ENCODE measurements at regions not wholly inside any gene's neighbourhood (a gene's known extent, or its start where the extent isn't known, plus 50 kb on each side); places are given as distances from the start of the nearest gene placed in this dataset.

GRCh38 chr14:37894463-37894862, 299.0 kb downstream of the TTC6 start:
- Histone ChIP-seq H4K20me1 (ENCODE audit: insufficient read depth, low read length) (no peaks in the 10 kb centered on the region), H3K36me3 (replicated peaks in 1 of 2; ENCODE audit: control insufficient read depth in 1 of 2, insufficient read depth in 2 of 2, low read length in 2 of 2) (no peaks in the 10 kb centered on the region), H3K27me3 (ENCODE audit: control insufficient read depth in 2 of 2, insufficient read depth in 2 of 2, low read length in 2 of 2) (no peaks in the 10 kb centered on the region), H3K9me3 (replicated peaks in 1 of 2; ENCODE audit: control insufficient read depth in 1 of 2, insufficient read depth in 1 of 2, low read length in 2 of 2) (no peaks in the 10 kb centered on the region), H3K4me3 (replicated peaks in 1 of 3; ENCODE audit: low read depth in 2 of 3, low read length in 3 of 3) (no peak overlapping the region), H2AFZ (ENCODE audit: insufficient read depth, low read depth, low read length, poor library complexity, severe bottlenecking) (no peak overlapping the region), H3K27ac (ENCODE audit: low read depth in 1 of 2, low read length in 2 of 2) (no peak overlapping the region), H3K4me1 (ENCODE audit: control insufficient read depth in 1 of 2, insufficient read depth in 2 of 2, low read length in 2 of 2) (no peaks in the 10 kb centered on the region), H3K79me2 (ENCODE audit: insufficient read depth, low read length) (no peaks in the 10 kb centered on the region), H3K9ac (ENCODE audit: insufficient read depth, low read length, poor library complexity, severe bottlenecking) (no peak overlapping the region), H3K4me2 (replicated peaks; ENCODE audit: extremely low read depth, low read length, poor library complexity, severe bottlenecking) (no peak overlapping the region)
- no peaks in the 10 kb centered on the region for H3K36me3 Mint-ChIP-seq
- intact Hi-C loops (cut with micrococcal nuclease), result no loop called here
- no peak for TF ChIP-seq CTCF (IDR thresholded peaks at IDR 0.05)
- WGBS (ENCODE audit: insufficient coverage), result 67% methylated on average over 1 of the region's 1 CpG
- no peak for DNase-seq
- no peaks in the 10 kb centered on the region for H3K4me1 Mint-ChIP-seq
- peaks cover 0 to 5% (median 0%) of the 10 kb centered on the region in 7 donors for H3K9me3 Mint-ChIP-seq
- peaks cover 1 to 2% (median 2%) of the 10 kb centered on the region in 3 donors for H3K27me3 Mint-ChIP-seq (ENCODE audit: low read depth in 3 of 3)
- H3K4me3 Mint-ChIP-seq, result no peak overlapping the region
- H3K27ac Mint-ChIP-seq, result no peak overlapping the region

GRCh38 chr14:37899365-37899764, 303.9 kb downstream of the TTC6 start:
- Histone ChIP-seq H4K20me1 (ENCODE audit: insufficient read depth, low read length) (no peaks in the 10 kb centered on the region), H3K27ac (ENCODE audit: low read depth in 1 of 2, low read length in 2 of 2) (no peak overlapping the region), H3K36me3 (replicated peaks in 1 of 2; ENCODE audit: control insufficient read depth in 1 of 2, insufficient read depth in 2 of 2, low read length in 2 of 2) (no peaks in the 10 kb centered on the region), H3K9me3 (replicated peaks in 1 of 2; ENCODE audit: control insufficient read depth in 1 of 2, insufficient read depth in 1 of 2, low read length in 2 of 2) (no peaks in the 10 kb centered on the region), H3K4me2 (replicated peaks; ENCODE audit: extremely low read depth, low read length, poor library complexity, severe bottlenecking) (no peak overlapping the region), H2AFZ (ENCODE audit: insufficient read depth, low read depth, low read length, poor library complexity, severe bottlenecking) (no peak overlapping the region), H3K79me2 (ENCODE audit: insufficient read depth, low read length) (no peaks in the 10 kb centered on the region), H3K9ac (ENCODE audit: insufficient read depth, low read length, poor library complexity, severe bottlenecking) (no peak overlapping the region), H3K4me1 (ENCODE audit: control insufficient read depth in 1 of 2, insufficient read depth in 2 of 2, low read length in 2 of 2) (no peaks in the 10 kb centered on the region), H3K4me3 (replicated peaks in 1 of 3; ENCODE audit: low read depth in 2 of 3, low read length in 3 of 3) (no peak overlapping the region), H3K27me3 (ENCODE audit: control insufficient read depth in 2 of 2, insufficient read depth in 2 of 2, low read length in 2 of 2) (no peaks in the 10 kb centered on the region)
- TF ChIP-seq CTCF (IDR thresholded peaks at IDR 0.05), result no peak
- no peaks in the 10 kb centered on the region for H3K9me3 Mint-ChIP-seq
- intact Hi-C loops (cut with micrococcal nuclease), result no loop called here
- H3K4me1 Mint-ChIP-seq, result no peaks in the 10 kb centered on the region
- H3K27ac Mint-ChIP-seq, result no peak overlapping the region
- 100% methylated on average over 1 of the region's 4 CpGs for WGBS (ENCODE audit: insufficient coverage)
- no peaks in the 10 kb centered on the region for H3K36me3 Mint-ChIP-seq
- H3K4me3 Mint-ChIP-seq, result no peak overlapping the region
- peaks cover 0 to 9% (median 2%) of the 10 kb centered on the region in 3 donors for H3K27me3 Mint-ChIP-seq (ENCODE audit: low read depth in 3 of 3)
- no peak for DNase-seq

Measured in CD14-positive monocyte (primary cell).